HEK293 (cell line): ENCODE measurements at regions not wholly inside any gene's neighbourhood (a gene's known extent, or its start where the extent isn't known, plus 50 kb on each side); places are given as distances from the start of the nearest gene placed in this dataset.

ENCODE experiments used
- PRDM10 ChIP-seq: fragments of 450-650 bp; formaldehyde crosslinking; IDR thresholded peaks from 2 replicates; pipeline ENCODE4 v1.5.1; 2016; ENCODE audit warnings: missing biosample characterization, missing genetic modification characterization
- ZNF521 ChIP-seq: fragments of 450-650 bp; formaldehyde crosslinking; IDR thresholded peaks from 2 replicates; pipeline ENCODE4 v1.5.1; 2017; ENCODE audit warnings: missing biosample characterization, mild to moderate bottlenecking, missing genetic modification characterization

- TF ChIP-seq ZNF521 (tag by site-specific recombination) (no peak), PRDM10 (tag by site-specific recombination) (no peak)
Observed at GRCh38 chr6:74018825-74019224, 322.8 kb downstream of the CD109 start.
